Urinary bladder (tissue), 3 donors: ENCODE measurements at regions not wholly inside any gene's neighbourhood (a gene's known extent, or its start where the extent isn't known, plus 50 kb on each side); places are given as distances from the start of the nearest gene placed in this dataset.

Experiments used
- DNase-seq: peaks from one replicate; pipeline ENCODE4 v3.0.0-alpha.2; 2015; ENCODE audit errors: extremely low spot score
- H3K27ac ChIP-seq: one replicate; pipeline ENCODE4 v1.5.1; 2013; ENCODE audit warnings: low read depth, mild to moderate bottlenecking, moderate library complexity
- H3K36me3 ChIP-seq: one replicate; pipeline ENCODE4 v1.6.1; 2013; ENCODE audit warnings: mild to moderate bottlenecking, moderate library complexity; ENCODE audit not compliant: insufficient read depth
- H3K4me1 ChIP-seq: one replicate; pipeline ENCODE4 v1.6.1; 2013; ENCODE audit warnings: mild to moderate bottlenecking, moderate library complexity; ENCODE audit not compliant: insufficient read depth
- H3K4me3 ChIP-seq: one replicate; pipeline ENCODE4 v1.5.1; 2013; ENCODE audit warnings: low read depth, low read length
- WGBS: extraction: QIAGEN DNeasy Blood & Tissue Kit; methylation state at CpG from one replicate; pipeline ENCODE4 v1.1.7; 2013; 5-methylcytosine and 5-hydroxymethylcytosine counted together
- donor health status: healthy with polysubstance abuse.
- donor health status: healthy.

DNA sequence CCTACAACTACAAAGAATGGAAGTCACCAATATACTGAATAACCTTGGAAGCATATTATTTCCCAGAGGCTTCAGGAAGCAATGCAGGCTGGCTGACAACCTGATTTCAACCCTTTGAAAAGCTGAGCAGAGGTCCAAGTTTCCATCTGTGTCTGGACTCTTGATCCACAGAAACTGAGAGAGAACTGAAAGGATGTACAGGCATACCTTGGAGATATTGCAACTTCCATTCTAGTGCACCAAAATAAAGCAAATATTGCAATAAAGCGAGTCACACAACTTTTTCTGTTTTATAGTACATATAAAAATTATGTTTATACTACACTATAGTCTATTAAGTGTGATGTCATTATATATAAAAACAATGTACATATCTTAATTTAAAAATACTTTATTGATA, 85.3 kb downstream of the TYW3 start:
- 89% methylated on average over 1 of the region's 1 CpG for WGBS
- Histone ChIP-seq H3K4me3 (no peak overlapping the region), H3K4me1 (no peaks in the 10 kb centered on the region), H3K36me3 (no peaks in the 10 kb centered on the region), H3K27ac (no peak overlapping the region)
- DNase-seq, result no peak

DNA sequence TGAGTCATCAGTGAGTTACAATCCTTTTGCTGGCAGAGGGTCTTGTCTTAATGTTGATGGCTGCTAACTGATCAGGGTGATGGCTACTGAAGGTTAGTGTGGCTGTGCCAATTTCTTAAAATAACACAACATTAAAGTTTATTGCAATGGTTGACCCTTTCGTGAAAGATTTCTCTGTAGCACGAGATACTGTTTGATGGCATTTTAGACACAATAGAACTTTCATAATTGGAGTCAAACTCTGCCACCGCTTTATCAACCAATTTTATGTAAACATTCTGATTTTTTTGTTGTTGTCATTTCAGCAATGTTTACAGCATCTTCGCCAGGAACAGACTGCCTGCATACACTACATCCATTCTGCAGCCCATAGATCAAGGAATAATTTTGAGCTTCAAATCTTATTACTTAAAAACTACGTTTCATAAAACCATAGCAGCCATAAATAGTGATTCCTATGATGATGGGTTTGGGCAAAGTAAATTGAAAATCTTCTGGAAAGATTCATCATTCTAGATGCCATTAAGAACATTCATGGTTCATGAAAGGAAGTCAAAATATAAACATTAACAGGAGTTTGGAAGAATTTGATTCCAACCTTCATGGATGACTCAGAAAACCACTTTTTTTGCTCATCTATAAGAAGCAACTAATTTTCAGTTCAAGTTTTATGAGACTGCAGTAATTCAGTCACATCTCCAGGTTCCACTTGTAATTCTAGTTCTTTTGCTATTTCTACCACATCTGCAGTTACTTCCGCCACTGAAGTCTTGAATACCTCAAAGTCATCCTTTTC, 85.9 kb downstream of the TYW3 start:
- no peak for DNase-seq
- Histone ChIP-seq H3K36me3 (no peaks in the 10 kb centered on the region), H3K4me3 (no peak overlapping the region), H3K4me1 (no peaks in the 10 kb centered on the region), H3K27ac (no peak overlapping the region)
- WGBS, result 75% methylated on average over 6 of the region's 6 CpGs

DNA sequence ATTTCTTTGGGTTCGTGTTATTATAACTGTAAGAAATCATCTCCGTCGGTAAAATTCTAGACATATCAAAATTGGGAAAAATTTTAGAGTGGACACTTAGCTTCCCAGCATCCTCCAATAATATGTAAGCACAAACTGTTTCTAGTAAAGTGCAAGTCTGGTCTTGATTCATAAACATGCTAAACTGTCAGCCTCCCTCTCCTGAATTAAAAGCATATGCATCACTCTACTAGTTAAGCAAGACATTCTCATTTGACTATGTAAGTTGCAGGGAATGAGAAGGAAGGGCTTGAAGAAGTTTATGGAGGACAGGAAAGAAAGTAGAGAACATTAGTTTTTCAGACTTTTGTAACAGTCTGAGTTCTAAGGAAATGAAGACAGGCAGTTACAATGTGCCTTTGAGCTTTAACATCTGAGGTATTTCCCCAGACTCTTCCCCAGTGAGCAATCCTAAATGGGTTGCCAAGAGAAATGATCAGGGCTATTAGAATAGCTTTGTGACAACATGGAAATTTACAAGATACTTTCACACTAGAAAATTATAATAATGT, 90.0 kb downstream of the TYW3 start:
- 85% methylated on average over 3 of the region's 3 CpGs for WGBS
- DNase-seq, result no peak

GRCh38 chr1:74824497-74825107, 91.7 kb downstream of the TYW3 start:
- no peak overlapping the region for H3K4me3 ChIP-seq
- no peak for DNase-seq
- no peak overlapping the region for H3K27ac ChIP-seq
- WGBS, result 80% methylated on average over 4 of the region's 4 CpGs
- H3K36me3 ChIP-seq, result no peaks in the 10 kb centered on the region
- no peaks in the 10 kb centered on the region for H3K4me1 ChIP-seq

More for the DNA sequence above, 90.0 kb downstream of the TYW3 start:
- Histone ChIP-seq H3K27ac (no peak overlapping the region), H3K4me1 (no peaks in the 10 kb centered on the region), H3K36me3 (no peaks in the 10 kb centered on the region), H3K4me3 (no peak overlapping the region)

DNA sequence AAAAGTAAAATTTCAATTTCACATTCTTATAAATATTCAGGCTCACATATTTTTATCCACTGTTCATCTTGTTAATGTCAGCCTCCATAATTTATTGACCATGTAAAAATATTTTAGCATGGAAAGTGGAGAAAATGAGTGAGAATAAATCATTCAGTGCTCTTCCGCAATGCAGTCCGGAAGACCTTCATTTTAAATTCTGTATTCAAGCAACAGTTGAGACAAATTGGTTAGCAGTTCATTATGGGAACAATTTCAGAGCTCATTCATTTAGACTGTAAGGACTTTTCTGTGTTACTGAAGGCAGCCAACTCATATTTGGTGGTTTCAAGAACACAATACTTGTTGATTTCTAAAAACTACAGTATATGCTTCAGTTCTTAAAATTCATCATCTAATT, 97.8 kb downstream of the TYW3 start:
- H3K36me3 ChIP-seq, result no peaks in the 10 kb centered on the region
- H3K27ac ChIP-seq, result no peak overlapping the region
- DNase-seq, result no peak
- 84% methylated on average over 2 of the region's 2 CpGs for WGBS
- H3K4me3 ChIP-seq, result no peak overlapping the region
- no peaks in the 10 kb centered on the region for H3K4me1 ChIP-seq

GRCh38 chr1:74834261-74834660, 101.3 kb downstream of the TYW3 start:
- Histone ChIP-seq H3K4me1 (no peaks in the 10 kb centered on the region), H3K4me3 (no peak overlapping the region), H3K27ac (no peak overlapping the region), H3K36me3 (no peaks in the 10 kb centered on the region)
- no peak for DNase-seq

- no peak for DNase-seq
- Histone ChIP-seq H3K4me1 (no peaks in the 10 kb centered on the region), H3K27ac (no peak overlapping the region), H3K4me3 (no peak overlapping the region), H3K36me3 (no peaks in the 10 kb centered on the region)
- WGBS, result 82% methylated on average over 2 of the region's 2 CpGs
Measured at GRCh38 chr1:74835051-74835450, 102.1 kb downstream of the TYW3 start.

DNA sequence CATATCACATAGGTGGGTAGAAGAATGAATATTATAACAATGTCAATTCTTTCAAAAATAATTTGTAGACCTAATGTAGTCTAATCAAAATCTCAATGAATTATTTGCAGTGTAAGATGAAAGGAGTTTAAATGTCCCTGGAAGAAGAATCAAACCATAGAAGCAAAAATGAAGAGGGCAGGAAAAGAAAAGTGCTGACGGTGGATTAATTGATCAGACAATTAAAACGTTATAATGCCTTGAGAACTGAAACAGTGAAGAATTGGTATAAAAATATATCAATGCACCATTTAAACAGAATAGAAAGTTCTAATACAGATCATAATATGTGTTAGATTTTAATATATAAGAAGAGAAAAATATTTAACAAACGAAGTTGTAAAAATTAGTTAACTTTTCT, 109.8 kb downstream of the TYW3 start:
- WGBS, result 70% methylated on average over 3 of the region's 3 CpGs
- H3K36me3 ChIP-seq, result no peaks in the 10 kb centered on the region
- H3K4me3 ChIP-seq, result no peak overlapping the region
- no peaks in the 10 kb centered on the region for H3K4me1 ChIP-seq
- no peak overlapping the region for H3K27ac ChIP-seq
- DNase-seq, result no peak

DNA sequence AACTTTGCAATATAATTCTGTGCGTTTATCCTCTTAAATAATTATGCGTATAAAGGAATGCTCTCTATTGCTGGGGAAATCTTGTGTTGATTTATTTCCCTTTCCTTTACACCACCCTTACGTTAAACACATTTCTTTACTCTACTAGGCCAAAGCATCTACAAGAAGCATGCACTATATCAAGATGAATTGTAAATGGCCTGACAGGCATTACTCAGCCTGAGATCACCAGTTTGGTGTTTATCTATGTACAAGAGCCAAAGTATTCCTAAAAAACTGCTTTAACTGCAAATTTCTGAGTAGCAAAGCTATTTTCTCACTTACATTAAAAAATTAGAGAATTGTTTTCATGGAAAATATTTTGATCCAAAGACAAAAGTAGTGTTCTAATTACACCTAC, 114.8 kb downstream of the TYW3 start:
- Histone ChIP-seq H3K27ac (no peak overlapping the region), H3K36me3 (no peaks in the 10 kb centered on the region), H3K4me3 (no peak overlapping the region), H3K4me1 (no peaks in the 10 kb centered on the region)
- DNase-seq, result no peak
- 67% methylated on average over 3 of the region's 3 CpGs for WGBS

DNA sequence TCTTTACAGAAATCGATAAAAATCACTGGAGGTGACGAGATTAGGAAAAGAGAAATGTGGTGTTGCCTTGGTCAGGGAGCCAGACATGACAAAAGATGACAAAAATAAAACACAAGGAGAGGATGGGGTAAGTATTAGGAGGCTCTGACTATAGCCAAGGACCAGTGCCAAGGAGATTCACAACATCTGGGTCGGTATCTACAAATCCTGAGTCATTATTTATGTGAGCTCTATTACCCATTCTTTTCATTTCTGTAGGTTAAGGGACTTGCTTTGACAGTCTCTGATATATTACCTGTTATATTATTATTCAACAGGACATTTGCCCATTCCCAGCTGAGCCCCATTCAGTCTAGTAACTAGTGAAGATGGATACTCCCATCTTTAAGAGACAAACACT, 120.8 kb downstream of the TYW3 start:
- Histone ChIP-seq H3K36me3 (no peaks in the 10 kb centered on the region), H3K4me1 (no peaks in the 10 kb centered on the region), H3K27ac (no peak overlapping the region), H3K4me3 (no peak overlapping the region)
- no peak for DNase-seq
- WGBS, result 61% methylated on average over 3 of the region's 3 CpGs

GRCh38 chr1:74856174-74856573, 123.2 kb downstream of the TYW3 start:
- DNase-seq, result no peak
- H3K4me1 ChIP-seq, result no peaks in the 10 kb centered on the region
- 28% methylated on average over 1 of the region's 1 CpG for WGBS
- H3K36me3 ChIP-seq, result no peaks in the 10 kb centered on the region
- H3K4me3 ChIP-seq, result no peak overlapping the region
- H3K27ac ChIP-seq, result no peak overlapping the region

DNA sequence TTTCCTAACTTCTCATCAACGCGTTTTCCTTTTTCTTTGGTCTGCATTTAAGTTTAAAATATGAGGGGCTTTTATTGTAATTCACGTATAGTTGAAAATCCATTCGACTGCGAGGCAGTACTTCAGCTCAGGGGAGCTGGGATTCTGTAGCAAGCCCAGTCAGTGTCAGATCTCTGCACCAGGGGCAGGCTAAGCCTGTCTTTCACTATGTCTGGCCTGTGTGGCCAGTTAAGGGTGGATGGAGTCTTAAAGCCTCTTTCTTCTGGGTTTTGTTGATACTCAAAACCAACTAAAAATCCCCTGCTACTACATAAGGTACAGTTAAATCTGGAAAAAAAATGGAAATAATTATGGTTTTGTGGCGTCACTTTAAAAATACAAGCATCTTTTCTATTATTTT, 124.7 kb downstream of the TYW3 start:
- H3K36me3 ChIP-seq, result no peaks in the 10 kb centered on the region
- H3K27ac ChIP-seq, result no peak overlapping the region
- no peak for DNase-seq
- WGBS, result 86% methylated on average over 6 of the region's 6 CpGs
- H3K4me3 ChIP-seq, result no peak overlapping the region
- no peaks in the 10 kb centered on the region for H3K4me1 ChIP-seq

- 62% methylated on average over 5 of the region's 5 CpGs for WGBS
- DNase-seq, result no peak
Measured at GRCh38 chr1:74858136-74858535, 125.2 kb downstream of the TYW3 start.

DNA sequence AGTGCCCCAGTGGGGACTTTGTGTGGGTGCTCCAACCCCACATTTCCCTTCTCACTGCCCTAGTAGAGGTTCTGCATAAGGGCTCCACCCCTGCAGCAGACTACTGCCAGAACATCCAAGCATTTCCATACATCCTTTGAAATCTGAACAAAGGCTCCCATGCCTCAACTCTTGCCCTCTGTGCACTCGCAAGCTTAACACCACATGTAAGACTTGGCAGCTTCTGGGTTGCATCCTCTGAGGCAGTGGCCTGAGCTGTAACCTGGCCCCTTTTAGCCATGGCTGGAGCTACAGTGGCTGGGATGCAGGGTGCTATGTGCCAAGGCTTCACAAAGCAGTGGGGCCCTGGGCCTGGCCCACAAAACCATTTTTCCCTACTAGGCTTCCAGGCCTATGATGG, 128.9 kb downstream of the TYW3 start:
- WGBS, result 84% methylated on average over 1 of the region's 1 CpG
- Histone ChIP-seq H3K4me1 (no peaks in the 10 kb centered on the region), H3K4me3 (no peak overlapping the region)

More at GRCh38 chr1:74858136-74858535, 125.2 kb downstream of the TYW3 start:
- no peaks in the 10 kb centered on the region for H3K36me3 ChIP-seq
- no peak overlapping the region for H3K27ac ChIP-seq
- no peaks in the 10 kb centered on the region for H3K4me1 ChIP-seq
- H3K4me3 ChIP-seq, result no peak overlapping the region

More for the DNA sequence above, 128.9 kb downstream of the TYW3 start:
- DNase-seq, result no peak
- Histone ChIP-seq H3K36me3 (no peaks in the 10 kb centered on the region), H3K27ac (no peak overlapping the region)
